ENCODE measurements at regions not wholly inside any gene's neighbourhood (a gene's known extent, or its start where the extent isn't known, plus 50 kb on each side); places are given as distances from the start of the nearest gene placed in this dataset.

GRCh38 chr9:14021871-14022525, 291.9 kb downstream of the NFIB start:
- no peak for TF ChIP-seq CTCF (IDR thresholded peaks at IDR 0.05; ENCODE audit: low read depth, low read length, missing input control)
- TF ChIP-seq, protein P1, sequence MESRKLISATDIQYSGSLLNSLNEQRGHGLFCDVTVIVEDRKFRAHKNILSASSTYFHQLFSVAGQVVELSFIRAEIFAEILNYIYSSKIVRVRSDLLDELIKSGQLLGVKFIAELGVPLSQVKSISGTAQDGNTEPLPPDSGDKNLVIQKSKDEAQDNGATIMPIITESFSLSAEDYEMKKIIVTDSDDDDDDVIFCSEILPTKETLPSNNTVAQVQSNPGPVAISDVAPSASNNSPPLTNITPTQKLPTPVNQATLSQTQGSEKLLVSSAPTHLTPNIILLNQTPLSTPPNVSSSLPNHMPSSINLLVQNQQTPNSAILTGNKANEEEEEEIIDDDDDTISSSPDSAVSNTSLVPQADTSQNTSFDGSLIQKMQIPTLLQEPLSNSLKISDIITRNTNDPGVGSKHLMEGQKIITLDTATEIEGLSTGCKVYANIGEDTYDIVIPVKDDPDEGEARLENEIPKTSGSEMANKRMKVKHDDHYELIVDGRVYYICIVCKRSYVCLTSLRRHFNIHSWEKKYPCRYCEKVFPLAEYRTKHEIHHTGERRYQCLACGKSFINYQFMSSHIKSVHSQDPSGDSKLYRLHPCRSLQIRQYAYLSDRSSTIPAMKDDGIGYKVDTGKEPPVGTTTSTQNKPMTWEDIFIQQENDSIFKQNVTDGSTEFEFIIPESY (IDR thresholded peaks at IDR 0.05): no peak
- TF ChIP-seq RAD21 (IDR thresholded peaks at IDR 0.05): no peak
- no peak for TF ChIP-seq RXRA (IDR thresholded peaks at IDR 0.05)
- TF ChIP-seq GABPA (IDR thresholded peaks at IDR 0.05 in 1 of 2, conservative IDR thresholded peaks at IDR 0.05 in 1 of 2): no peak
- TF ChIP-seq YY1 (IDR thresholded peaks at IDR 0.05): no peak
- TF ChIP-seq, protein P2, sequence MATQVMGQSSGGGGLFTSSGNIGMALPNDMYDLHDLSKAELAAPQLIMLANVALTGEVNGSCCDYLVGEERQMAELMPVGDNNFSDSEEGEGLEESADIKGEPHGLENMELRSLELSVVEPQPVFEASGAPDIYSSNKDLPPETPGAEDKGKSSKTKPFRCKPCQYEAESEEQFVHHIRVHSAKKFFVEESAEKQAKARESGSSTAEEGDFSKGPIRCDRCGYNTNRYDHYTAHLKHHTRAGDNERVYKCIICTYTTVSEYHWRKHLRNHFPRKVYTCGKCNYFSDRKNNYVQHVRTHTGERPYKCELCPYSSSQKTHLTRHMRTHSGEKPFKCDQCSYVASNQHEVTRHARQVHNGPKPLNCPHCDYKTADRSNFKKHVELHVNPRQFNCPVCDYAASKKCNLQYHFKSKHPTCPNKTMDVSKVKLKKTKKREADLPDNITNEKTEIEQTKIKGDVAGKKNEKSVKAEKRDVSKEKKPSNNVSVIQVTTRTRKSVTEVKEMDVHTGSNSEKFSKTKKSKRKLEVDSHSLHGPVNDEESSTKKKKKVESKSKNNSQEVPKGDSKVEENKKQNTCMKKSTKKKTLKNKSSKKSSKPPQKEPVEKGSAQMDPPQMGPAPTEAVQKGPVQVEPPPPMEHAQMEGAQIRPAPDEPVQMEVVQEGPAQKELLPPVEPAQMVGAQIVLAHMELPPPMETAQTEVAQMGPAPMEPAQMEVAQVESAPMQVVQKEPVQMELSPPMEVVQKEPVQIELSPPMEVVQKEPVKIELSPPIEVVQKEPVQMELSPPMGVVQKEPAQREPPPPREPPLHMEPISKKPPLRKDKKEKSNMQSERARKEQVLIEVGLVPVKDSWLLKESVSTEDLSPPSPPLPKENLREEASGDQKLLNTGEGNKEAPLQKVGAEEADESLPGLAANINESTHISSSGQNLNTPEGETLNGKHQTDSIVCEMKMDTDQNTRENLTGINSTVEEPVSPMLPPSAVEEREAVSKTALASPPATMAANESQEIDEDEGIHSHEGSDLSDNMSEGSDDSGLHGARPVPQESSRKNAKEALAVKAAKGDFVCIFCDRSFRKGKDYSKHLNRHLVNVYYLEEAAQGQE (IDR thresholded peaks at IDR 0.05): no peak
- TF ChIP-seq TAF1 (conservative IDR thresholded peaks at IDR 0.05): no peak
- no peak for TF ChIP-seq JUND (IDR thresholded peaks at IDR 0.05)
